ENCODE measurements at regions not wholly inside any gene's neighbourhood (a gene's known extent, or its start where the extent isn't known, plus 50 kb on each side); places are given as distances from the start of the nearest gene placed in this dataset.

DNA sequence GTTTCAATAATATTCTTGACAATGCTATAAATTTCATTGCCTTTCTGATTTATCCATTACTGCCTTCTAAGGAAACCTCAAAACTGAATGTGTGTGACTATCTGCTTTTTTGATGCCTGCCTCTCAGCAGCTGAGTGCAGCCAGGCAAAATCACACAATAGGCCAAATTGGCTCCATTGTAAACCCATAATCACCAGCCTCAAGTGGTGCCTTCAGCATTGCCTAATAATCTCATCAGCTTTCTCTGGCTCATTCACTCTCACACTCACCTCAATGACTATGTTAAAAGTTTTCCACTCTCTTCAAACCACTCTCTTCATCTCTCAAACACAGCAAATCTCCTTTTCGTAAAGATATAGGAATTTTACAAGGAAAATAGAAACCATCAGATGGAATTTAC lies 182.5 kb upstream of the COL1A2 start (continued):
- TF ChIP-seq, protein P1, sequence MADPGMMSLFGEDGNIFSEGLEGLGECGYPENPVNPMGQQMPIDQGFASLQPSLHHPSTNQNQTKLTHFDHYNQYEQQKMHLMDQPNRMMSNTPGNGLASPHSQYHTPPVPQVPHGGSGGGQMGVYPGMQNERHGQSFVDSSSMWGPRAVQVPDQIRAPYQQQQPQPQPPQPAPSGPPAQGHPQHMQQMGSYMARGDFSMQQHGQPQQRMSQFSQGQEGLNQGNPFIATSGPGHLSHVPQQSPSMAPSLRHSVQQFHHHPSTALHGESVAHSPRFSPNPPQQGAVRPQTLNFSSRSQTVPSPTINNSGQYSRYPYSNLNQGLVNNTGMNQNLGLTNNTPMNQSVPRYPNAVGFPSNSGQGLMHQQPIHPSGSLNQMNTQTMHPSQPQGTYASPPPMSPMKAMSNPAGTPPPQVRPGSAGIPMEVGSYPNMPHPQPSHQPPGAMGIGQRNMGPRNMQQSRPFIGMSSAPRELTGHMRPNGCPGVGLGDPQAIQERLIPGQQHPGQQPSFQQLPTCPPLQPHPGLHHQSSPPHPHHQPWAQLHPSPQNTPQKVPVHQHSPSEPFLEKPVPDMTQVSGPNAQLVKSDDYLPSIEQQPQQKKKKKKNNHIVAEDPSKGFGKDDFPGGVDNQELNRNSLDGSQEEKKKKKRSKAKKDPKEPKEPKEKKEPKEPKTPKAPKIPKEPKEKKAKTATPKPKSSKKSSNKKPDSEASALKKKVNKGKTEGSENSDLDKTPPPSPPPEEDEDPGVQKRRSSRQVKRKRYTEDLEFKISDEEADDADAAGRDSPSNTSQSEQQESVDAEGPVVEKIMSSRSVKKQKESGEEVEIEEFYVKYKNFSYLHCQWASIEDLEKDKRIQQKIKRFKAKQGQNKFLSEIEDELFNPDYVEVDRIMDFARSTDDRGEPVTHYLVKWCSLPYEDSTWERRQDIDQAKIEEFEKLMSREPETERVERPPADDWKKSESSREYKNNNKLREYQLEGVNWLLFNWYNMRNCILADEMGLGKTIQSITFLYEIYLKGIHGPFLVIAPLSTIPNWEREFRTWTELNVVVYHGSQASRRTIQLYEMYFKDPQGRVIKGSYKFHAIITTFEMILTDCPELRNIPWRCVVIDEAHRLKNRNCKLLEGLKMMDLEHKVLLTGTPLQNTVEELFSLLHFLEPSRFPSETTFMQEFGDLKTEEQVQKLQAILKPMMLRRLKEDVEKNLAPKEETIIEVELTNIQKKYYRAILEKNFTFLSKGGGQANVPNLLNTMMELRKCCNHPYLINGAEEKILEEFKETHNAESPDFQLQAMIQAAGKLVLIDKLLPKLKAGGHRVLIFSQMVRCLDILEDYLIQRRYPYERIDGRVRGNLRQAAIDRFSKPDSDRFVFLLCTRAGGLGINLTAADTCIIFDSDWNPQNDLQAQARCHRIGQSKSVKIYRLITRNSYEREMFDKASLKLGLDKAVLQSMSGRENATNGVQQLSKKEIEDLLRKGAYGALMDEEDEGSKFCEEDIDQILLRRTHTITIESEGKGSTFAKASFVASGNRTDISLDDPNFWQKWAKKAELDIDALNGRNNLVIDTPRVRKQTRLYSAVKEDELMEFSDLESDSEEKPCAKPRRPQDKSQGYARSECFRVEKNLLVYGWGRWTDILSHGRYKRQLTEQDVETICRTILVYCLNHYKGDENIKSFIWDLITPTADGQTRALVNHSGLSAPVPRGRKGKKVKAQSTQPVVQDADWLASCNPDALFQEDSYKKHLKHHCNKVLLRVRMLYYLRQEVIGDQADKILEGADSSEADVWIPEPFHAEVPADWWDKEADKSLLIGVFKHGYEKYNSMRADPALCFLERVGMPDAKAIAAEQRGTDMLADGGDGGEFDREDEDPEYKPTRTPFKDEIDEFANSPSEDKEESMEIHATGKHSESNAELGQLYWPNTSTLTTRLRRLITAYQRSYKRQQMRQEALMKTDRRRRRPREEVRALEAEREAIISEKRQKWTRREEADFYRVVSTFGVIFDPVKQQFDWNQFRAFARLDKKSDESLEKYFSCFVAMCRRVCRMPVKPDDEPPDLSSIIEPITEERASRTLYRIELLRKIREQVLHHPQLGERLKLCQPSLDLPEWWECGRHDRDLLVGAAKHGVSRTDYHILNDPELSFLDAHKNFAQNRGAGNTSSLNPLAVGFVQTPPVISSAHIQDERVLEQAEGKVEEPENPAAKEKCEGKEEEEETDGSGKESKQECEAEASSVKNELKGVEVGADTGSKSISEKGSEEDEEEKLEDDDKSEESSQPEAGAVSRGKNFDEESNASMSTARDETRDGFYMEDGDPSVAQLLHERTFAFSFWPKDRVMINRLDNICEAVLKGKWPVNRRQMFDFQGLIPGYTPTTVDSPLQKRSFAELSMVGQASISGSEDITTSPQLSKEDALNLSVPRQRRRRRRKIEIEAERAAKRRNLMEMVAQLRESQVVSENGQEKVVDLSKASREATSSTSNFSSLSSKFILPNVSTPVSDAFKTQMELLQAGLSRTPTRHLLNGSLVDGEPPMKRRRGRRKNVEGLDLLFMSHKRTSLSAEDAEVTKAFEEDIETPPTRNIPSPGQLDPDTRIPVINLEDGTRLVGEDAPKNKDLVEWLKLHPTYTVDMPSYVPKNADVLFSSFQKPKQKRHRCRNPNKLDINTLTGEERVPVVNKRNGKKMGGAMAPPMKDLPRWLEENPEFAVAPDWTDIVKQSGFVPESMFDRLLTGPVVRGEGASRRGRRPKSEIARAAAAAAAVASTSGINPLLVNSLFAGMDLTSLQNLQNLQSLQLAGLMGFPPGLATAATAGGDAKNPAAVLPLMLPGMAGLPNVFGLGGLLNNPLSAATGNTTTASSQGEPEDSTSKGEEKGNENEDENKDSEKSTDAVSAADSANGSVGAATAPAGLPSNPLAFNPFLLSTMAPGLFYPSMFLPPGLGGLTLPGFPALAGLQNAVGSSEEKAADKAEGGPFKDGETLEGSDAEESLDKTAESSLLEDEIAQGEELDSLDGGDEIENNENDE (IDR thresholded peaks at IDR 0.05; ENCODE audit: insufficient replicate concordance, low read length) = no peak

Measured in H1 (cell line).